ENCODE measurements at regions not wholly inside any gene's neighbourhood (a gene's known extent, or its start where the extent isn't known, plus 50 kb on each side); places are given as distances from the start of the nearest gene placed in this dataset.

GRCh38 chr7:72466797-72467196 is 54.7 kb upstream of the CALN1 start:
- Histone ChIP-seq H3K36me3 (no peaks in the 10 kb centered on the region), H3K4me3 (ENCODE audit: low read depth in 1 of 2, low read length in 1 of 2) (no peak overlapping the region), H3K9me3 (no peaks in the 10 kb centered on the region), H3K27me3 (no peaks in the 10 kb centered on the region), H3K27ac (no peak overlapping the region), H3K4me1 (ENCODE audit: control insufficient read depth in 1 of 2, insufficient read depth in 1 of 2, low read depth in 1 of 2, low read length in 1 of 2) (peaks cover 0 to 13% of the 10 kb centered on the region in 2 experiments)
- TF ChIP-seq CTCF (IDR thresholded peaks at IDR 0.05): no peak

GRCh38 chr7:72465521-72465920 is 53.4 kb upstream of the CALN1 start:
- no peak for TF ChIP-seq CTCF (IDR thresholded peaks at IDR 0.05)

GRCh38 chr7:72462311-72462710 is 50.2 kb upstream of the CALN1 start:
- no peaks in the 10 kb centered on the region for H3K9me3 ChIP-seq
- H3K27ac ChIP-seq: no peak overlapping the region
- peaks cover 0 to 4% of the 10 kb centered on the region in 2 experiments for H3K4me1 ChIP-seq (ENCODE audit: control insufficient read depth in 1 of 2, insufficient read depth in 1 of 2, low read depth in 1 of 2, low read length in 1 of 2)
- H3K27me3 ChIP-seq: no peaks in the 10 kb centered on the region
- no peak for TF ChIP-seq CTCF (IDR thresholded peaks at IDR 0.05)
- no peak overlapping the region for H3K4me3 ChIP-seq (ENCODE audit: low read depth in 1 of 2, low read length in 1 of 2)
- no peaks in the 10 kb centered on the region for H3K36me3 ChIP-seq

More at GRCh38 chr7:72465521-72465920, 53.4 kb upstream of the CALN1 start:
- Histone ChIP-seq H3K27me3 (no peaks in the 10 kb centered on the region), H3K4me1 (ENCODE audit: control insufficient read depth in 1 of 2, insufficient read depth in 1 of 2, low read depth in 1 of 2, low read length in 1 of 2) (peaks cover 0 to 13% of the 10 kb centered on the region in 2 experiments), H3K36me3 (no peaks in the 10 kb centered on the region), H3K4me3 (ENCODE audit: low read depth in 1 of 2, low read length in 1 of 2) (no peak overlapping the region), H3K27ac (no peak overlapping the region), H3K9me3 (no peaks in the 10 kb centered on the region)

All from neutrophil (primary cell).